GM19023 (cell line): ENCODE measurements at regions not wholly inside any gene's neighbourhood (a gene's known extent, or its start where the extent isn't known, plus 50 kb on each side); places are given as distances from the start of the nearest gene placed in this dataset.

Experiments used
- ATAC-seq: cut with Tn5 transposase; IDR thresholded peaks from one replicate; pipeline ENCODE4 v1.9.1; 2021; ENCODE audit warnings: mild to moderate bottlenecking, moderate library complexity; ENCODE audit not compliant: unreplicated experiment

- no peak for ATAC-seq
Observed at GRCh38 chr6:94401311-94401710, 982.0 kb upstream of the EPHA7 start.

- no peak for ATAC-seq
Observed at GRCh38 chr6:94394822-94395221, 975.5 kb upstream of the EPHA7 start.

GRCh38 chr6:94389218-94389617 lies 969.9 kb upstream of the EPHA7 start:
- no peak for ATAC-seq

GRCh38 chr6:94377835-94378234 lies 958.5 kb upstream of the EPHA7 start:
- no peak for ATAC-seq

DNA sequence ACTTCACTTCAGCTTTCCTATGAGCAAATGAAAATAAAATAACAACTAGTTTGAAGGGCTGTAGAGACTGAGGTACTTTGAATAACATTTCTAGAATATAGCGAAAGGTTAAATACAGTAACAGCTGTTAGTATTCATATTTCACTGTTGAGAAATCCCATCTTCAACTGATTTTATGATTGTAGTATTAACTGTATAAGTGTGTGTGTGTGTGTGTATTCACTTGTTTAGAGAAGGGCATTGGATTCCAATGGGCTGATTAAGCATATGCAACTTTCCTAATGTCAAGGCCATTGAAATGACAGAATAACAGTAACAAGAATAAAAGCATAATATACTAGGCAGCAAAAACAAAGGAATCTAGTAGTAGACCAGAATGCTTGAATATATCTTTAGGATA lies 957.5 kb upstream of the EPHA7 start:
- ATAC-seq: no peak

DNA sequence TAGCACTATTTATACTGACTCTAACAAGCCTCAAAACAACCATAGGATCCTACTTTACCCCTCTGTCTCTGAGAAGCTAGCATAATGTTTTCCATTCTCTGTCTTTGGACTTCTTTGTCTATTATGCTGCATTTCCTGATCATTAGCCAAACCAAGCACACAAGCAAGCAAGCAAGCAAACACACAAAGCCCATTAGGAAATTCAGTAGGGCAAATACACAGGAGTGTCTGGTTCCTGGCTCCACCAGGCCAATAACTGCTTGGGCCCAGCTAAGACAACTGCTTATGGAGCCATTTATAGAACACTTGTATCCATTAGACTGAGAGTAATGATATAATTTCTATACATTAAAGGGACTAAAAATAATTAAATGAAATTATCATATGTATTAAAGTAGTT lies 952.9 kb upstream of the EPHA7 start:
- ATAC-seq: no peak

GRCh38 chr6:94367316-94367715 lies 948.0 kb upstream of the EPHA7 start:
- ATAC-seq: no peak

DNA sequence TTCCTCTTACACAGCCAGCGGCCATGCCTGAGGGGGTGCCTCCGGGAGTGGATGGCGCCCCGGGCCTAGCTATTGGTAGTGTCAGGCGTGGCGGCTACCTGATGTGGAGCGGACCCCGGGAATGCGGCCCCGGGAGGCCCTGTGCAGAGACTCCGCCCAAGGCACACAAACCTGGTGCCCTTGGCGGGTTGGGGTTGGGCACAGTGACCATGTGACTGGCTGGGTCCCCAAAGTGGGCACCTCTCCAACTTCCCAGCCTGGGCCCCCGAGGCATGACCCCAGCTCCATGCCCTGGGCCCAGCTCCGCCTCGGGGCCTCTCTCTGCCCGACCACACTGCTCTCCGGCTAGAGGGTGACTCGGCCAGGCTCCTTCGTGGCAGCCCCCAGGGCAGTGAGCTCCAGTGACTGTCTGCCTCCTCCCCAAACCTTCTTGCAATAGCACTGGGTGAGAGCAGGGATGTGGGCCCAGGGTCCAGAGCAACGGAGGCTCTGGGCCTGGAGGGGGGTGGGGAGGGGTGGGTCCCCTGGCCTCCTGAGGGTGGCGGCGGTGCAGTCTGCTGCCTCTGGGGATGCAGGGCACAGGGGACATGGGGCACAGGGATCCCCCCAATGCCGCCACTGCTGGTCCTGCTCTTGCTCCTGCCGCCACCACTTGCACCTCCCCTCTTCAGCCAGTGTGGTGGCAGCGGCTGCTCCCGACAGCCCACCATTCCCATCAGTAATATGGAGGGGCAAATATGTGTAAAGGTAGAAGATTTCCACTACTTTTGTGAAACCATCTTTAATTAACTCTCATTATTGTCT lies 942.9 kb upstream of the EPHA7 start:
- ATAC-seq: no peak

DNA sequence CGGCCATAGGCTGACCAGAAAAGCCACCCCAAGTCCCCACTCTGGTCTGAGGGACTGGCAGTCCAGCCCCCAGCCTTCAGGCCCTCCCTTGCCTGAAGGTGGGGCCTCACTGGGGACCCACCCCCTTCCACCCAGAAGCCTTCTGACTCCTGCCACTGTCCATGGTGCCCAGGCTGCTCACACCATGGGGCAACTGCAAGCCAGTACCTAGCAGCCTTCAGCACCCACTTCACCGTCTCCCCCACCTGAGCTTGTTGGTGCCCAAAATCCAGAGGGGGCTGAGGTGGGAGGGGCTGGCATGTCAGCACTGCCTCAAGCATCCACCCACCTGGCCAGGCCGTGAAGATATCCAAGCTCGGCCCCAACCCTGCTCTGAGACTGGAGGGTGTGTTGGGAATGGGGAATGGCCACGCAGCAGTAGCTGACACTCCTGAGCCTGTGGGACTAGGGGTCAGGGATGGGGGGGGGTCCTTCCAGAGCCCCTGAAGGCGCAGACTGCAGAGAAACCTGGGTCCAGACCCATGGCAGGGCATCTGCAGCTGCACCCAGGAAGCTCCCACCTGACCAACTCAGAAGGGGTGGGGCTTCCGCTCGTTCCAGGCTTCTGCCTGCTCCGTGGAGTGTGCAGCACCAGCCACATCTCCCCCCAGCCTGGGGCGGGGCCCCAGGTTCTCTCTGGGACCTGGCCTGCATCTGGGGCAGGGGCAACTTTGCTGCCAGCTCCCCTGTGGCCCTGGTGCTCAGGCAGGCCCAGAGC lies 942.1 kb upstream of the EPHA7 start:
- no peak for ATAC-seq

- ATAC-seq: no peak
Observed at GRCh38 chr6:94357381-94357980, 938.1 kb upstream of the EPHA7 start.

DNA sequence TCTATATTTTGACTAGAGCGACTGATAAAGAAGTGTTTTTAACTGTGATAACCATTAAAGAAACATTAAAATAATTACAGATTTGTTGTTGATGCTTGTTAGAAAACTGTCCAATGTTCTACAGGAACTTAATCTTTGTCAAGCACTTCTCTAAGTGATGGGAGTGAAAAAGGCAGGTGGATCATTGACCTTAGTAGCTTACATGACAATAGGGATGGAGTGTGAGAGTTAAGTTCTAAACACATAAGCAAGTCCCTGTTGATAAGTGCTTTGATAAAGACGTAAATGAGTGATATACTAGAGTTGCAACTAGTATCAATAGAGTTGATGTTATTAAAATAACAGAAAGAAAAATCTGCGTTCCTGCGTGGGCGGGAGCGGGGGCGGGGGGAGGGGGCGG lies 931.5 kb upstream of the EPHA7 start:
- ATAC-seq: no peak

- ATAC-seq: no peak
Observed at GRCh38 chr6:94349227-94349626, 929.9 kb upstream of the EPHA7 start.

GRCh38 chr6:94344866-94345265 lies 925.5 kb upstream of the EPHA7 start:
- ATAC-seq: no peak

DNA sequence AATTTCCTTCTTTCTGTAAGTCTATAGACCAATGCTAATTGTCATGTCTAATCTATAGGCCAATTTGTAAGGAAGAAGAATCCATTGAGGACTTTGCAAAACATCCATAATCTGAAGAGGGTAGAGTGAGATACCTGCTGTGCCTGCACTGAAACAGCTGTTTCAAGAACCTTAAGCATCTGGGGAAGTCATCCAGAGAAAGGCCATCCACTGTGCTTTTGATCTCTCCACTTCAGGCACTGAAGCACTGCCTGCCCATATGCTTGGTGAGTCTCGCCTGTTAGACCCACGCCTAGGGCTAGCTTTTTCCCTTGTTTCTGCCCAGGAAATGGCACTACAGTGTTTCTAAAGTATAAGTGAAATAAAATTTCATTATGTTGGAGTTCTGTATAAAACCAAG lies 921.8 kb upstream of the EPHA7 start:
- no peak for ATAC-seq

DNA sequence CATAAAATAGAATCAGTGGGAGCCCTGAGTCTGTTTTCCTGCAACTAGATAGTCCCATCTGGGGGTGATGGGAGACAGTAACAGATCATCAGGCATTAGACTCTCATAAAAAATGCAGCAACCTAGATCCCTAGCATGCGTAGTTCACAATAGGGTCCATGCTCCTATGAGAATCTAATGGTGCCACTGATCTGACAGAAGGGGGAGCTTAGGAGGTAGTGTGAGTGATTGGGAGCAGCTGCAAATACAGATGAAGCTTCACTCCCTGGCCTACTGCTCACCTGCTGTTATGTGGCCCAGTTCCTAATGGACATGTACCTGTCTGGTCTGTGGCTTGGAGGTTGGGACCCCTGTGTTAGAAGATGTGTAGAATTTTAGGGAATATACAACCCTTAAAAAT lies 904.5 kb upstream of the EPHA7 start:
- no peak for ATAC-seq

DNA sequence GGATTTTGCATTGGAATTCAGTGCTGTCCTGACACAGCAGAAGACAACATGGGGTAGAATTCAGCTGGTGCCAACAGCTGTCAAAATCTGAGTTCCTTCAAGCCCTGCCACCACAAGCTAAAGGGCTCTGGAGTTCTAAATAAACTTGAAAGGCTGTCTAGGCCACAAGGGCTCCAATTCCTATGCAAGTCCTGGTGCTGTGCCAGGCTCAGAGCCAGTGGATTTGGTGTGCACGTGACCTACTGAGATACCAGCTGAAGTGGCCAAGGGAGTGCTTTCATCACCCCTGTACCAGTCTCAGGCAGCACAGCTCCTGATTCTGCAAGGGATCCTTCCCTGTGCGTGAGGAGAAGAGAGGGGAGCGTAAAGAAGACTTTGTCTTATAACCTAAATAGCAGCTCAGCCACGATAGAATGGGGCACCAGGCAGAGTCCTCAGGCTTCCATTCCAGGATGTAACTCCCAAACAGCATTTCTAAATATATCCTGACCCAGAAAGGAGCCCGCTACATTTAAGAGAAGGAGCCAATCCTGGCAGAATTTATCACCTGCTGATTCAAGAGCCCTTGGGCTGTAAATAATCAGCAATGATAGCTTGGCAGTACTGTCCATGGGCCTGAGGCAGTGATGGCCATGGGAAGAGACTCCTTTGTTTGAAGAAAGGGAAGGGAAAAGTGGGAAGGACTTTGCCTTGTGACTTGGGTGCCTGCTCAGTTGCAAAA lies 881.2 kb upstream of the EPHA7 start:
- ATAC-seq: no peak

DNA sequence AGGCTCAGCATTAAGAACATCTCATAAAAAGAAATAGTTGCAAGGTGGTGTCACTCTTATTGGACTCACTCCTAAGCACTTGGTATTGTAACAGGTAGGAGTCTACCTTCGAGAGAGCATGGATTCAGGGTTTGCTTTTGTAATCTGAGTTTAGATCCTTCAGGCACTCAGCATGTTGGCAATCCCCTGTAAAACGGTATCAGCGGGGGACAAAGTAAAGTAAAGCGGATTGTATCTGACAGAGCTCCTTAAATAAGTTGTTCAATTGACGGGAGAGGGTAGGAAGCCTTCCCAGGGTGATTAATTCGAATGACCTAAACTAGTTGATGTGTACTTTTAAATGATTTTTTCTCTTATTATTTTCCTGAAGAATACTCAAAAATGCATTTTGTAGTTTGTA lies 869.8 kb upstream of the EPHA7 start:
- ATAC-seq: no peak

- ATAC-seq: no peak
Observed at GRCh38 chr6:94278146-94278545, 858.8 kb upstream of the EPHA7 start.

- ATAC-seq: no peak
Observed at GRCh38 chr6:94272327-94272726, 853.0 kb upstream of the EPHA7 start.

GRCh38 chr6:94270091-94270948 lies 851.0 kb upstream of the EPHA7 start:
- no peak for ATAC-seq
